H1 (cell line): ENCODE measurements at regions not wholly inside any gene's neighbourhood (a gene's known extent, or its start where the extent isn't known, plus 50 kb on each side); places are given as distances from the start of the nearest gene placed in this dataset.
"Not testable (repeated sequence)": the region's sequence is repeated elsewhere in the genome, so short reads cannot be mapped to it uniquely, and the experiment has no call there.

Source experiments
- ATF2 ChIP-seq: IDR thresholded peaks from 2 replicates; pipeline ENCODE4 v1.6.1; 2012; ENCODE audit warnings: low read length, inconsistent platforms
- CTCF ChIP-seq, 3 experiments: IDR thresholded peaks; 1 replicate in 2 of 3; 2 replicates in 1 of 3; pipeline versions ENCODE4 v1.5.1 to v1.6.1; 2011; ENCODE audit warnings: low read length in 3 of 3, mild to moderate bottlenecking in 3 of 3, inconsistent platforms in 2 of 3, low read depth in 1 of 3, moderate library complexity in 1 of 3; ENCODE audit not compliant: insufficient read depth in 1 of 3; ENCODE audit errors: control extremely low read depth in 1 of 3
- EP300 ChIP-seq, 2 experiments: IDR thresholded peaks; 1 replicate in 1 of 2; 2 replicates in 1 of 2; pipeline ENCODE4 v1.6.1; 2011 to 2012; ENCODE audit warnings: low read depth in 2 of 2, low read length in 2 of 2, mild to moderate bottlenecking in 2 of 2, borderline replicate concordance in 1 of 2, inconsistent platforms in 1 of 2, moderate library complexity in 1 of 2
- EZH2 ChIP-seq: fragments of 200-600 bp; sonication (generic); IDR thresholded peaks from 2 replicates; pipeline ENCODE4 v1.7.1; 2012; ENCODE audit warnings: low read depth, mild to moderate bottlenecking, moderate library complexity, low read length, inconsistent platforms; ENCODE audit not compliant: severe bottlenecking
- GABPA ChIP-seq: IDR thresholded peaks from 2 replicates; pipeline ENCODE4 v1.6.1; 2011; ENCODE audit warnings: mild to moderate bottlenecking, low read length, moderate library complexity, borderline replicate concordance; ENCODE audit not compliant: insufficient read depth
- MAX ChIP-seq: IDR thresholded peaks from 2 replicates; pipeline ENCODE4 v1.6.1; 2012; ENCODE audit warnings: inconsistent platforms
- POLR2A ChIP-seq, 2 experiments: IDR thresholded peaks; 1 replicate in 1 of 2; 2 replicates in 1 of 2; pipeline ENCODE4 v1.6.1; 2011; ENCODE audit warnings: low read depth in 2 of 2, low read length in 2 of 2, mild to moderate bottlenecking in 2 of 2; ENCODE audit errors: control extremely low read depth in 1 of 2
- RAD21 ChIP-seq, 2 experiments: IDR thresholded peaks in 1 of 2; conservative IDR thresholded peaks in 1 of 2; 2 replicates each; pipeline ENCODE4 v1.6.1; 2011; ENCODE audit warnings: low read depth in 2 of 2, low read length in 2 of 2, improper control_type of control experiment in 1 of 2, inconsistent platforms in 1 of 2, mild to moderate bottlenecking in 1 of 2, moderate library complexity in 1 of 2
- RNF2 ChIP-seq: fragments of 200-900, 300-1000 bp; sonication (generic); IDR thresholded peaks from 2 replicates; pipeline ENCODE4 v1.7.1; 2016; ENCODE audit warnings: borderline replicate concordance, low read depth, mild to moderate bottlenecking, antibody characterized with exemption, low read length; ENCODE audit not compliant: poor library complexity, severe bottlenecking; ENCODE audit errors: missing control alignments
- RXRA ChIP-seq: IDR thresholded peaks from 2 replicates; pipeline ENCODE4 v1.6.1; 2011; ENCODE audit warnings: low read depth, mild to moderate bottlenecking, low read length, moderate library complexity; ENCODE audit not compliant: insufficient read depth
- TAF1 ChIP-seq: IDR thresholded peaks from 2 replicates; pipeline ENCODE4 v1.6.1; 2011; ENCODE audit warnings: mild to moderate bottlenecking, low read depth, low read length

DNA sequence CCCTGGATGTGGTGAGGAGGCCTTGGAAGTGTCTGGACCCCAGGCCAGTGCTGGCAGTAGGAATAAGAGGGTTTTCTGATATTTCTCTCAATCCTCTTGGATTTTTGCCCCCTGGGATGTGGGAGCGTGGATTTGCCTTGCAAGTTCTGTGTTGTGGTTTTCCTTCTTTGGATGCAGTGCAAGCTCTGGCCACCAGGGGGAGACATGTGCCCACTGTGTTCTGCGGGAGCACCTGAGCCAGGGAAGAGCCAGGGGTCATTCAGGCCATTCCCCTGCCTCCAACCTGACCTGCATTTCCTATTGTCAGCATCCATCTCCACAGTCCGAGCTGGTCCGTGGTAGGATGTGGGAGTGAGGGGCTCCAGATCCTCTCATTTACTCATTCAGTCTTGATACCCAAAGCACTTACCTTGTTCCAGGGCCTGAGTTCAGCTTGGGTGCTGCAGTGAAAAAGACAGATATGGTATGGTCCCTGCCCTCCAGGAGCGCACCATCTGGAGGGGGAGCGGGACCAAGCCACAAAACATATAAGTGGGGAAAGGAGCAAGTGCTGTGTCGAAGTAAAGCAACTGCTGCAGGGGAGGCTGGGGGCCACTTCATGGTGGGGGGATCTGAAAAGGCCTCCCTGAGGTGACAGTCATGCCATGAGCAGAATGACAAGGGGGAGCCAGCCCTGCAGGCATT is 82.1 kb downstream of the LIMS4 start:
- not testable (repeated sequence) for TF ChIP-seq CTCF (IDR thresholded peaks at IDR 0.05; ENCODE audit: control extremely low read depth in 1 of 3, insufficient read depth in 1 of 3, low read depth in 1 of 3, low read length in 3 of 3); RNF2; EP300 (IDR thresholded peaks at IDR 0.05; ENCODE audit: borderline replicate concordance in 1 of 2, low read depth in 2 of 2, low read length in 2 of 2); GABPA; POLR2A (IDR thresholded peaks at IDR 0.05; ENCODE audit: control extremely low read depth in 1 of 2, low read depth in 2 of 2, low read length in 2 of 2); MAX; EZH2; RXRA; RAD21 (IDR thresholded peaks at IDR 0.05 in 1 of 2, conservative IDR thresholded peaks at IDR 0.05 in 1 of 2; ENCODE audit: low read depth in 2 of 2, low read length in 2 of 2); TAF1; ATF2
